Femur (tissue), 1 donor: ENCODE measurements at regions not wholly inside any gene's neighbourhood (a gene's known extent, or its start where the extent isn't known, plus 50 kb on each side); places are given as distances from the start of the nearest gene placed in this dataset.

Experiments
- DNase-seq: peaks from one replicate; pipeline ENCODE4 v3.0.0-alpha.2; 2017

DNA sequence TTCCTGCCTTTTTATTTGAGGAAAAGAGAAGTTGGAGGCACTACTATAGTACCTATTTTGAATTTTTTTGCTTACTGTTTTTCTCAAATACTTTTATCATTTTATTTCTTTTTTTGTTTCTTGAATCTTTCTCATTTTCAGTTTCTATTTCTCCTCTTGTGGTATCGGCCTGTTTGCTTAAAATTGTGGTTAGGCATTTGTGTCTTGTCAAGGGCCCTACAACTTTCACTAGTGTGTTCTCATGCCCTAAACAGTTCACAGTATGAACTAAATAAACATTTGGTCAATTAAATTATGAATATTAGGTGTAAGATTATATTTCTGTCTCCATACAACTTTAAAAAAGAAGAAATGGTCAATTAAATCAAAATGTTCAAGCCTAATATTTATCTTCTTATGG is 613.5 kb downstream of the MBD2 start:
- no peak for DNase-seq

DNA sequence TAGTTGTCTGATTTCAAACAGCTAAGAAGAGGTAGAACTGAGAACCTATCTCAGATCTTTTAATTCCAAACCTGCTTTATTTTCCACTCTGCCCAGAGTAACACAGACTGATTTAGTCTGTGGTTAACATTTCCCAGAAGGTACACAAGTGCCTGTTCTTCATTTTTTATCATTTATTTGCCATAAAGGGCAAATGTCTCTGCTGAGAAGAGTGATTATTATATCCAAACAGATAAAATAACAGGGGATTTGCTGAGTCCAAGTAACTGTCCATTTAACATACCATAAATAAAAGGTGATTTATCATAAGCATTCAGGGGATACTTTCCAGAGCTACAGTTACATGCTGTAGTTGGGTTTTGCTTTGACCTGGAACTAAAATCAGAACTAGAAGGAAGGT is 617.7 kb downstream of the MBD2 start:
- DNase-seq = no peak

DNA sequence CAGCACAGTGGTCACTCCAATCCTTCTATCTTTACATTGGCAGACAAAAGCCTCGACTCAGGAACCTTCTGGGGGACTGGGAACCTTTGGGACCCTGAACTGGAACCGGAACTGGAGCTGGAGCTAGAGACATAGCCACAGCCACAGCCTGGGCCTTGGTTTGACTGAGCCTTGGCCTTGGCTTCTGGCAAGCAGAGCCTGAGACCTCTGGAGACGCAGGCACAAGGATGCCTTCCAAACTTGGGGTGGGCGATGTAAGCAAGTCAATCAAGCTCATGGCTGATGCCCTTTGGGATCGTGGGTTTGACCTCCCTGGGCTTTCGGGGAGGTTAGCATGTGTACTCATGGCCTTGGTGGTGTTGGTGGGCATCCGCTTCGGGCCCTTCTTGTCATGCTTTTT is 619.3 kb downstream of the MBD2 start:
- no peak for DNase-seq

DNA sequence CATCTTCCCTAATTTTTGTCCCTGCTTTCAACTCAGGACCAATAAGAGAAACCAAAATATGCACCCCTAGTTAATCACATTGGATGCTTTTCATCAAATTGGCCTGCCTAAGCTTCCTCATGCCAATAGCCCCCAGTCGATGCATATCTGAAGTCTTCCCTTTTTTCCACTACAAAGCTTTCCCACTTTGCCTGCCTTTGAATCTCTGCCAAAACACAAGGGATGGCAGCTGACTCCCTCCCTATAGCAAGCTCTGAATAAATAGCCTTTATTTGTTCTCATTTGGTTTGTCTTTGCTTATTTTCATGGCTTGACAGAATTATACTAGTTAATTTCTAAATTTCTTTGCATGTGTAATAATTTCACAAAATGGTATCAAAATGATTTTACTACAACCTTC is 621.2 kb downstream of the MBD2 start:
- DNase-seq = no peak

DNA sequence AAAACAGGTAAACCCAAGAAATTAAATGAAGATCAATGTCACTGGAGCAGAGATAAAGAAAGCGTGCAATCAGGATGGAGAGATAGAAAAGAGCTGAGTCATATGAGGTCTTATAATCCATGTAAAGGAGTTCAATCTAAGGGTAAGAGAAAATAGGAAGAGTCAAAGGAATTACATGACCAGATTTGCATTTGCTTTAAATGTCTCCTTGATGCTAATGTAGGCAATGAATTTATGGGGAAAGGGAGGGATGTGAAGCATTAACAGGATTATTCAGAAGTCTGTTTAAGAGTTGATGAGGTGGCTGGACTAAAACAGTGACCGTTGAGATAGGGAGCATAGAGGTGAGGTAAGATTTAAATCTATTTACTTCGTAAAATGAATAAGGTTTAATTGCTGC is 623.1 kb downstream of the MBD2 start:
- no peak for DNase-seq

DNA sequence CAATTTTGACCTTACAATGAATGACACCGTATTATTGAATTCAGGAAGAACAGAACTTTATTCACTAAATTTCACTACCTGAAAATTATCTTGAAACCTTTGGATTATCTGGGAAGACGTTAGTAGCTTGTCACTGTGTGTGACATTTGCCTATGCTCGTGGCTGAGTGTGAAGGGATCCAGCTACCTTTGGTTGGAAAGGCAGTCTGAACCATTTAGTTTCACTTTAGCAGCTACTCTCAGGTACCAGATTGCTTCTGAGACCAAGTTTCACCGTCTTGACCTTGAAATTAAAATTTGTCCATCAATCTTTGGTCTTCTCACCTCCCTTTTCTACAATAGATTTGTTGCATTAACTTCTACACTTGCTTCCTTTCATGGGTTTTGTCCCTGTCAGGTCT is 637.5 kb downstream of the MBD2 start:
- no peak for DNase-seq
